MCF 10A (cell line): ENCODE measurements at regions not wholly inside any gene's neighbourhood (a gene's known extent, or its start where the extent isn't known, plus 50 kb on each side); places are given as distances from the start of the nearest gene placed in this dataset.

ENCODE experiments used
- BruUV-seq: library from RNA; stranded (reverse); fragments of 400-500 nt; replicated peaks from 2 replicates; lab custom pipeline; 2021; lab: Mats Ljungman, UMichigan
- CTCF ChIA-PET: fragments of 300-600 bp; sonication (Branson Sonifier 250); formaldehyde crosslinking; extraction: SDS; loops from one replicate; lab custom pipeline; 2021; ENCODE audit warnings: antibody characterized with exemption, inconsistent platforms; lab: Yijun Ruan, JAX
- POLR2A ChIA-PET: fragments of 300-600, 350-650 bp; sonication (Branson Sonifier 250); formaldehyde crosslinking; extraction: SDS; loops from one replicate; lab custom pipeline; 2020; ENCODE audit warnings: antibody characterized with exemption, inconsistent platforms; lab: Yijun Ruan, JAX
- DNase-seq: peaks from one replicate; pipeline ENCODE4 v3.0.0-alpha.2; 2018; ENCODE audit not compliant: unreplicated experiment
- H3K27ac Mint-ChIP-seq: one replicate; pipeline ENCODE4 v1.8.0; 2022; ENCODE audit warnings: mild to moderate bottlenecking, low read depth, mixed read lengths; ENCODE audit not compliant: unreplicated experiment
- H3K27me3 Mint-ChIP-seq: one replicate; pipeline ENCODE4 v1.8.0; 2022; ENCODE audit warnings: mixed read lengths; ENCODE audit not compliant: insufficient read depth, unreplicated experiment
- H3K36me3 Mint-ChIP-seq: one replicate; pipeline ENCODE4 v1.8.0; 2022; ENCODE audit warnings: mild to moderate bottlenecking, moderate library complexity, mixed read lengths; ENCODE audit not compliant: insufficient read depth, unreplicated experiment
- H3K4me1 Mint-ChIP-seq: one replicate; pipeline ENCODE4 v1.8.0; 2022; ENCODE audit warnings: mixed read lengths; ENCODE audit not compliant: insufficient read depth, unreplicated experiment
- H3K4me3 Mint-ChIP-seq: one replicate; pipeline ENCODE4 v1.8.0; 2022; ENCODE audit warnings: mild to moderate bottlenecking, moderate library complexity, mixed read lengths; ENCODE audit not compliant: unreplicated experiment
- H3K9me3 Mint-ChIP-seq: one replicate; pipeline ENCODE4 v1.8.0; 2022; ENCODE audit warnings: mixed read lengths; ENCODE audit not compliant: unreplicated experiment
- intact Hi-C: fragments of 100-400 bp; cut with micrococcal nuclease; formaldehyde crosslinking; loops from 2 replicates; pipeline ENCODE4 v1.14.1; 2022
- TF ChIP-seq, protein P1 (sequence below): fragments of 200-600 bp; IDR thresholded peaks from one replicate; pipeline ENCODE4 v1.8.0; 2022; ENCODE audit warnings: antibody characterized with exemption, mild to moderate bottlenecking; ENCODE audit not compliant: unreplicated experiment

DNA sequence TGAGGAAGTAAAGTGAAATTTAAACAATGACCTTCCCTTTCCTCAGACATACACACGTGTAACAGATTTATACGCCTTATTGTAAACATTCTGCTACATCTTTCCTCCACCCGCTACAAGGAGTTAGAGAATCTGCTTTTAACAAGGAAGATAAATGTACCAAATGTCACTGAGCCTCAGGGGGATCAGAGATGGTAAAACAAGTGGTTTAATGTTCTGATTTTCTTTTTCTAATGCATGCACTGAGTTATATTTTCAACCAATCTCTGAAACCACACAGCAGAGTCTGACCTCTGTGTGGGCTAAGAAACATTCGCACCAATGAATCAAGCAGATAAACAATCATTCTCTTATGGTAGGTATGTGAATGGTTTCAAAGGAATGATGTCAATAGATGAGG is 599.5 kb downstream of the ARL4A start:
- no peaks in the 10 kb centered on the region for H3K4me1 Mint-ChIP-seq
- peaks cover 10% of the 10 kb centered on the region for H3K27me3 Mint-ChIP-seq
- ChIA-PET CTCF (interaction anchor here (1.0 kb wide), 1 partner anchor 9 kb away, joined by 3 read pairs; no protein-coding TSS in a partner anchor), POLR2A (interaction anchor here (0.7 kb wide), 1 partner anchor 1344 kb away, joined by 3 read pairs; no protein-coding TSS in a partner anchor)
- H3K9me3 Mint-ChIP-seq = no peaks in the 10 kb centered on the region
- H3K36me3 Mint-ChIP-seq = no peaks in the 10 kb centered on the region
- TF ChIP-seq, protein P1, sequence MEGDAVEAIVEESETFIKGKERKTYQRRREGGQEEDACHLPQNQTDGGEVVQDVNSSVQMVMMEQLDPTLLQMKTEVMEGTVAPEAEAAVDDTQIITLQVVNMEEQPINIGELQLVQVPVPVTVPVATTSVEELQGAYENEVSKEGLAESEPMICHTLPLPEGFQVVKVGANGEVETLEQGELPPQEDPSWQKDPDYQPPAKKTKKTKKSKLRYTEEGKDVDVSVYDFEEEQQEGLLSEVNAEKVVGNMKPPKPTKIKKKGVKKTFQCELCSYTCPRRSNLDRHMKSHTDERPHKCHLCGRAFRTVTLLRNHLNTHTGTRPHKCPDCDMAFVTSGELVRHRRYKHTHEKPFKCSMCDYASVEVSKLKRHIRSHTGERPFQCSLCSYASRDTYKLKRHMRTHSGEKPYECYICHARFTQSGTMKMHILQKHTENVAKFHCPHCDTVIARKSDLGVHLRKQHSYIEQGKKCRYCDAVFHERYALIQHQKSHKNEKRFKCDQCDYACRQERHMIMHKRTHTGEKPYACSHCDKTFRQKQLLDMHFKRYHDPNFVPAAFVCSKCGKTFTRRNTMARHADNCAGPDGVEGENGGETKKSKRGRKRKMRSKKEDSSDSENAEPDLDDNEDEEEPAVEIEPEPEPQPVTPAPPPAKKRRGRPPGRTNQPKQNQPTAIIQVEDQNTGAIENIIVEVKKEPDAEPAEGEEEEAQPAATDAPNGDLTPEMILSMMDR = no peak
- H3K27ac Mint-ChIP-seq = no peak overlapping the region
- H3K4me3 Mint-ChIP-seq = no peak overlapping the region
- BruUV-seq = no TSS peak
- no peak for DNase-seq
- intact Hi-C loops = loop anchor here (10.0 kb wide), 2 partner anchors 238 to 1728 kb away; no protein-coding TSS in a partner anchor

DNA sequence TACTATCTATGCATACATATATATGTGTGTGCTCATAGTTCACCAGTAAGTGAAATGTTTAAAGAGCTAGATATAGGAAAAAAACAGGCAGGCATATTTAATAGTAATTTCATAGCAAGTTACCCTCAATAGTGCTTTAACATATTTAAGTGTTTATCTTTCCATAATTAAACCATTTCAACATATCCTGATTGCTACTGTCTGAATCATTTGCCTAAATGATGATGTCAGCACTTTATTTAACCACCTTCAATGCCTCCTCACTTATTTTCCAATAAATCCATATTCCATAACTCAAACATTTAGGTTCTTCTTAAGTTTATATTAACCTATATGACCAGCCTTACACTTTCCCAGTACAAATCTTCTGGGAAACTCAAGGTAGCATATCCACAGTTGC is 601.1 kb downstream of the ARL4A start:
- Mint-ChIP-seq H3K36me3 (no peaks in the 10 kb centered on the region), H3K27ac (no peak overlapping the region), H3K4me1 (no peaks in the 10 kb centered on the region), H3K27me3 (peaks cover 10% of the 10 kb centered on the region), H3K9me3 (no peaks in the 10 kb centered on the region), H3K4me3 (no peak overlapping the region)
- POLR2A ChIA-PET = interaction anchor here (0.6 kb wide), 1 partner anchor 553 kb away, joined by 3 read pairs; no protein-coding TSS in a partner anchor
- CTCF ChIA-PET = no interaction called here
- no TSS peak for BruUV-seq
- peak; percentile 11 for DNase-seq
- TF ChIP-seq, protein P1 = no peak
- intact Hi-C loops = loop anchor here (10.0 kb wide), 2 partner anchors 236 to 1726 kb away; no protein-coding TSS in a partner anchor

DNA sequence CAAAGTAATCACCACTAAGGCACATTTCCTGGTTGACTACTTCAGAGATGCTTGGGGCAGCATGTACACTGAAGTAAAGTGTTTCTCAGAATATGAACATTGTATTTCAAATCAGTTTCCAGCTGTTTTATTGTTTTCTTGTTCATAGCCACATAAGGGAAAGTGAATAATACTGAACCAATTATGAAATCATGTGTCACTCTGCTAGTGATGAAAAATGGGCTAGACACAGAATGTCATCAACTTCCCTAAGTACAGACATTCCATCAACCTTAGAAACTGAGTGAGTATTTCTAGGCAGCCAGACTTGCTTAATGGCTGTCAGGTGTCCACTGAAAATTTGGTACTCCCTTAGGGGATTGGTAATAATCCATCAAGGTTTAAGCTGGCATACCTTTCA is 603.5 kb downstream of the ARL4A start:
- TF ChIP-seq, protein P1 = no peak
- DNase-seq = peak; percentile 26
- Mint-ChIP-seq H3K36me3 (no peaks in the 10 kb centered on the region), H3K27me3 (peaks cover 9% of the 10 kb centered on the region), H3K9me3 (no peaks in the 10 kb centered on the region), H3K4me3 (no peak overlapping the region), H3K27ac (no peak overlapping the region), H3K4me1 (no peaks in the 10 kb centered on the region)
- ChIA-PET CTCF (interaction anchor here (0.6 to 1.2 kb wide), 4 partner anchors 78 to 1725 kb away, joined by 3 to 5 read pairs (median 4); no protein-coding TSS in a partner anchor), POLR2A (interaction anchor here (0.6 kb wide), 1 partner anchor 9 kb away, joined by 3 read pairs; no protein-coding TSS in a partner anchor)
- intact Hi-C loops = no loop called here
- no TSS peak for BruUV-seq

DNA sequence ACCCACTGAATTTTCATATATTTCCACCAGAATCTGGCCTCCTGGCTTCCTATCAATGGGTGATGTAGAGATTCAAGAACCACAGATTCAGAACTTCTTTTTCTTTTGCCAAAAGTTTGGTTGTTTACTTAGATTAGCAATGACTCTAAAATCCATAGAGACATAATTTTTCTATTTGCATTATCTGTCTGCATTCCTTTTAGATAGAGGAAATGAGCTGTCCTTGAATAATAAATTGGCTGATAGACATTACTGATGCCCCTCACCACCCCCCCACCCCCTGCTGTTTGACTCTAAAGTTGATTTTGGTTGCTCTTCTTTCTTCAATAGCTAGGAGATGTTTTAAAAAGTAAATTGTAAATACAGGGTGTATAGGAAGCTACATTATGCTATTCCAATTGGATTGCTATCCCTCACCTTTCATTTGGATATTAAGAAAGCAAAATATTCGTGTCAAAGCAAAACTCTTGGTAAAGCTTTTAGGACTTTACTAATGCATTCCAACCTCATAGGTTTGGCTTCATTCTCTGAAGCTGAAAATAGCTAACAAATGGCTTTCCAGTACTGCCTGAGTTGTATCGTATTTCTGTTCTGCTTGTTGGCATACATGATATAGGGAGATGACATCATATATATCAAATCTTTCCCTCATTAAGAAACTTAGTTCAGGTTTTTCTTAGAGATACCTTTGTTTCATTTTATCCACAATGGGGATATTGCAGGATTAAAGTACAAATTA is 606.0 kb downstream of the ARL4A start:
- Mint-ChIP-seq H3K36me3 (no peaks in the 10 kb centered on the region), H3K4me1 (no peaks in the 10 kb centered on the region), H3K27ac (no peak overlapping the region), H3K9me3 (no peaks in the 10 kb centered on the region), H3K4me3 (no peak overlapping the region), H3K27me3 (peaks cover 27% of the 10 kb centered on the region)
- TF ChIP-seq, protein P1 = no peak
- no peak for DNase-seq
- no TSS peak for BruUV-seq
- CTCF ChIA-PET = interaction anchor here (0.7 kb wide), 2 partner anchors 30 to 46 kb away, joined by 3 read pairs; no protein-coding TSS in a partner anchor
- intact Hi-C loops = no loop called here
- POLR2A ChIA-PET = no interaction called here
